ENCODE measurements at regions not wholly inside any gene's neighbourhood (a gene's known extent, or its start where the extent isn't known, plus 50 kb on each side); places are given as distances from the start of the nearest gene placed in this dataset.

DNA sequence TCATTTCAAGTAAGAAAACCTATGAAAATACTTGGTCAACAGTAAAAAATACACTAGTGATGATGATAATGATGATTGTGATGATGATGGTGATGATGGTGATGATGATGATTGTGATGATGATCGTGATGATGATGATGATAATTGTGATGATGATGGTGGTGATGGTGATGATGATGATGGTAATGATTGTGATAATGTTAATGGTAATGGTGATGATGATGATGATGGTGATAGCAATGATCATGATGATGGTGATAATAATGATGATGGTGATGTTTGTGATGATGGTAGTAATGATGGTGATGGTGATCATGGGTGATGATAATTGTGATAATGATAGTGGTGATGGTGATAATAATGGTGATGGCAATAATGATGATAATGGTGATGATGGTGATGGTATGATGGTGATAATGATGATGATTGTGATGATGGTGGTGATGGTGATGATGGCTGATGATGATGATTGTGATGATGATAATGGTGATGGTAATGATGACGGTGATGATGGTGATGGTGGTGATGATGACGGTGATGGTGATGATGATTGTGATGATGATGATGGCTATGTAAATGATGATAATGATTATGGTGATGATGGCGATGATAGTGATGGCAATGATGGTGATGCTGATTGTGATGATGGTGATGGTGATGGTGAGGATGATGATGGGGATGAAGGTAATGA, 62.1 kb downstream of the VCX3A start:
- no peak for DNase-seq (ENCODE audit: low spot score)
- ATAC-seq, result no peak
- intact Hi-C loops (cut with DNase I), result no loop called here

GRCh38 chrX:6468706-6469105, 66.2 kb downstream of the VCX3A start:
- no peak for DNase-seq (ENCODE audit: low spot score)
- no peak for ATAC-seq
- intact Hi-C loops (cut with DNase I), result no loop called here

DNA sequence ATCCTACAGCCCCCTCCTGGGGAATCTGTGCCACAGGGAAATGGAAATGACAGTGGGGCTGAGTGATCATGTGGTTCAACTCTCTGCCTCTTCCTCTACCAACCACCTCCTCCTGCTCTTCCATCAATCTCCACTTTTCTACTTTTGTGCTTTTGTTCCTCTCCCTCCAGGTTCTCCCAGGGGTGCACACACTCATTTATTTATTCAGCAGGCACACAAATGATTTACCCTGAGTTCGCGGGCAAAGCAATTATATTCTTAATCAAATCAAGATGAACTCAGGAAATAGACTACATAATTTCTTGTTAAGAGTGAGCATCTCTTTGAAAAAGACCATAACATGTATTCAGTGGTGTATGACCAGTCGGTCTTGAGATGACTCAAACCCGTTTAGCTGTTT, 69.2 kb downstream of the VCX3A start:
- ATAC-seq (no peak), DNase-seq (ENCODE audit: low spot score) (no peak)
- intact Hi-C loops (cut with DNase I), result no loop called here

GRCh38 chrX:6464726-6465125, 70.2 kb downstream of the VCX3A start:
- intact Hi-C loops (cut with DNase I), result no loop called here
- DNase-seq (ENCODE audit: low spot score), result no peak
- no peak for ATAC-seq

- DNase-seq (ENCODE audit: low spot score), result no peak
- no peak for ATAC-seq
- intact Hi-C loops (cut with DNase I), result no loop called here
Observed at GRCh38 chrX:6460893-6461490, 73.9 kb downstream of the VCX3A start.

DNA sequence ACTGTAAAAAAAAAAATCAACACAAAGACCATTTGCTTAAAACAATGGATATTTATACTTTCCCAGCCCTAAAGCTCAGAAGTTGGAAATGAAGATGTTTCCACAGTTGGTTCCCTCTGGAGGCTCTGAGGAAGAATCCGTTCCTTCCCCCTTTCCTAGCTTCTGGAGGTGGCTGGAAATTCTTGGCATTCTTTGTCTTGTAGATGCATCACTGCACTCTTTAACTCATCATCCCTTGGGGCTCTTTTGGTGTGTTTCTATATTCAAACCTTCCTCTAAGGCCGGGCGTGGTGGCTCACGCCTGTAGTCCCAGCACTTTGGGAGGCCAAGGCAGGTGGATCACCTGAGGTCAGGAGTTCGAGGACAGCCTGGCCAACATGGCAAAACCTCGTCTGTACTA, 78.7 kb downstream of the VCX3A start:
- no peak for DNase-seq (ENCODE audit: low spot score)
- ATAC-seq, result no peak
- intact Hi-C loops (cut with DNase I), result no loop called here

DNA sequence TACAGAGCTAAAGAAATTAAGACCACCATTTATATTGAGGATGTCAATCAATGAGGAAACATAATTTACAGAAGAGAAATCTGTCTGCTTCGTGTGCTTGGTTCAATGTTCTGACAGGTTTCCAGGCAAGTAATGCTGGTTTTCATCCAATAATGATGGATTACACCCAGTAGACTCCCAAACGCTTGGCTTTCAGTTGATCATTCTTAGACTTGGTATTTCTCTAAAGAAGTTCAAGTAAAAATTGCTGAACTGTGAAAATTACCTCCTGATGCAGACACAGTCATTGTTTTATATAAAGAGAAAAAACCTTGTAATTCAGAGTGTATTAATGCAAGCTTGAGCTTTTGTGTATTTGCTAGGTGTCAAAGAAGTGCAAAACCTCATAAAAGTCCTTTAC, 85.0 kb downstream of the VCX3A start:
- intact Hi-C loops (cut with DNase I), result no loop called here
- DNase-seq (ENCODE audit: low spot score) (no peak), ATAC-seq (no peak)

GRCh38 chrX:6448003-6448402, 86.9 kb downstream of the VCX3A start:
- DNase-seq (ENCODE audit: low spot score) (no peak), ATAC-seq (no peak)
- intact Hi-C loops (cut with DNase I), result no loop called here

GRCh38 chrX:6446582-6446981, 88.3 kb downstream of the VCX3A start:
- DNase-seq (ENCODE audit: low spot score) (no peak), ATAC-seq (no peak)
- intact Hi-C loops (cut with DNase I), result no loop called here

- no peak for ATAC-seq
- intact Hi-C loops (cut with DNase I), result no loop called here
- DNase-seq (ENCODE audit: low spot score), result no peak
Observed at GRCh38 chrX:6440648-6441047, 94.3 kb downstream of the VCX3A start.

DNA sequence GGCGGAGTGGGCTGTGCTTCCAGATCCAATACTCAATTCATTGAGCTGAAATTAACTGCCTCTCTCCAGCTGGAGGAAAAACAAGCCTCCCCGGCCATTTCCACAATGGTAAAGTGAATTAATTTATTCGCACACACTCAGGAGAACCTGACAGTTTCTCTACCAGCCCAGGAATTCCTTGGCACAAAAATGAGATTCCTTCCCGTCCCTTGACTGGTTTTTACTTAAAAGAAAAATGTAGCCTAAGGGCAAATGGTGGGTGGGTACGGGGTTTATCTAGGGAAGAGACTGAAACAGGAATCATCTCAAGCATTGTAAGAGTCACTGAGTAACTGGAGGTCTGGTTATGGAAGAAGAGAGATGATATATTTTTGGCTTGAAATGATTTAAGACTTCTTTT, 102.7 kb downstream of the VCX3A start:
- intact Hi-C loops (cut with DNase I), result no loop called here
- DNase-seq (ENCODE audit: low spot score) (no peak), ATAC-seq (no peak)

DNA sequence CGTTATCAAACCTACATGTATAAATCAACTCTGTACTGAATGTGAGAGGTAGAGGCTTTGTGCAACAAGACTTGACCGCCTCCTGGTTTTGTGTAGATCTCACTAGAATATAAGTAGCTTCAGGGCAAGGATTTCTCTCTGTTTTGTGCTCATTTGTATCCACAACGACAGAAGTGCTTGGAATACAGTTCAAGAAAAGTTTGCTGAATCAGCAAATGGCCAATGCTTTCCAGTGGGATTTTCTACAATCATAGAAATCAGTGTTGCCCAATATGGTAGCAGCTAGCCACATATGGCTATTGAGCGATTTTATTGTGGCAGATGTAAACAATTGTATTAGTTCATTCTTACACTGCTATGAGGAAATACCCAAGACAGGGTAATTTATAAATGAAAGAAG, 127.4 kb downstream of the VCX3A start:
- ATAC-seq (no peak), DNase-seq (ENCODE audit: low spot score) (no peak)
- intact Hi-C loops (cut with DNase I), result no loop called here

- intact Hi-C loops (cut with DNase I), result no loop called here
- ATAC-seq (no peak), DNase-seq (ENCODE audit: low spot score) (no peak)
Observed at GRCh38 chrX:6386837-6387236, 148.1 kb downstream of the VCX3A start.

GRCh38 chrX:6384921-6385320, 150.0 kb downstream of the VCX3A start:
- no peak for DNase-seq (ENCODE audit: low spot score)
- ATAC-seq, result no peak
- intact Hi-C loops (cut with DNase I), result no loop called here

DNA sequence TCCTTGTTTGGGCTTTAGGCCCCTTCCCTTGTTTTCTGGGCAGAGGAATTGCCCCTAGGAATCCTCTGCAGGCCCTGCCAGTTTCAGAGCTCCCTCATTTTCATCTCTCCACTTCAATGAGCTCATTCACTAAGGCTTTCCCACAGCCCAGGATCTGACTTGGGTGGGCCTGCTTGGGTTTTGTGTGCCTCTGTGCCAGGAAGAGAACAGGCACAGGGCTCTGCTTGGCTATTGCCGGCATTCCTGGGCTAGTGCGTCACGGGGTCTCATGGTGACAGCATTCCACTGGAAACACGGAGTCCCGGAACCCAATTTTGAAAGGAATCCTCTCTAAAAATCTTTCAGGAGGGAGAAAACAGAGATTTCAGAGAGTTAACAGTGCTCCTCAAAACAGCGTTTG, 150.5 kb downstream of the VCX3A start:
- intact Hi-C loops (cut with DNase I), result no loop called here
- DNase-seq (ENCODE audit: low spot score) (no peak), ATAC-seq (peak; percentile 28)

- ATAC-seq (no peak), DNase-seq (ENCODE audit: low spot score) (no peak)
- intact Hi-C loops (cut with DNase I), result no loop called here
Observed at GRCh38 chrX:6383917-6384316, 151.0 kb downstream of the VCX3A start.

GRCh38 chrX:6383488-6383887, 151.4 kb downstream of the VCX3A start:
- intact Hi-C loops (cut with DNase I), result no loop called here
- DNase-seq (ENCODE audit: low spot score) (no peak), ATAC-seq (no peak)

- ATAC-seq (no peak), DNase-seq (ENCODE audit: low spot score) (no peak)
- intact Hi-C loops (cut with DNase I), result no loop called here
Observed at GRCh38 chrX:6382284-6382683, 152.6 kb downstream of the VCX3A start.

DNA sequence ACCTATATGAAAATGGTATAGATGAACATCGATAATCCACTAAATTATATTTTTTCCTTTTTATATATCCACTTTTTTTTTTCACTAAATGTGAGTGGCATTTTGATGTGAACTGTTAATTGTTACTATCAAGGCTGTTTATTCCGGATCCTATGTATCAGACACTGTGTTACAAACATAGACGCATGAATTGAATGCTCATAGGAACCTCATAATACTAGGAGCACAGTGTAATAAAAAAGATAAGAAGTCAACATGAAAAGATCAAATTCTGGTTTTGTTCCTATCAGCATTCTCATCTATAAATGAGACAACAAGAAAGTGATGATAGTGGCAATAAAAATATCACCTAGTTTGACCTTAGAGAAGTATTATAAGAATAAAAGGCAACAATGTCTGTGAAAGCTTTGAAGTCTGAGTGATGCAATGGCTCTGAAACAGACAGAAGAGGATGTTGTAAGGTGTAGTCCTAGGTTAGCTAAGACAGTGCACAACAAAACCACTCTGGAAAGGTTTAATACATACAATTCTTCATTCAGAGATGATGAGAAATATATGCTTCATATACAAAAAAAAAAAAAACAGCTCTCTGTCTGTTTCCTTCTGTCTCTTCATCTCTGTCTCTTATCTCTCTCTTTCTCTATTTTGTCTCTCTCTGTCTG, 148.6 kb upstream of the NLGN4X start:
- no peak for DNase-seq (ENCODE audit: low spot score)
- intact Hi-C loops (cut with DNase I), result no loop called here
- no peak for ATAC-seq

GRCh38 chrX:6374556-6374955, 145.9 kb upstream of the NLGN4X start:
- ATAC-seq (no peak), DNase-seq (ENCODE audit: low spot score) (no peak)
- intact Hi-C loops (cut with DNase I), result no loop called here

GRCh38 chrX:6372981-6373380, 144.3 kb upstream of the NLGN4X start:
- DNase-seq (ENCODE audit: low spot score) (no peak), ATAC-seq (no peak)
- intact Hi-C loops (cut with DNase I), result no loop called here

All from sciatic nerve (tissue), 2 donors.